Endothelial cell of umbilical vein (primary cell): ENCODE measurements at regions not wholly inside any gene's neighbourhood (a gene's known extent, or its start where the extent isn't known, plus 50 kb on each side); places are given as distances from the start of the nearest gene placed in this dataset.

Experiments used
- BruUV-seq: library from RNA; stranded (reverse); fragments of 400-500 nt; replicated peaks from 2 replicates; lab custom pipeline; 2021; lab: Mats Ljungman, UMichigan
- CTCF ChIA-PET: fragments of 300-600, 350-600 bp; sonication (Branson Sonifier 250); formaldehyde crosslinking; loops from one replicate; lab custom pipeline; 2021; ENCODE audit warnings: antibody characterized with exemption, inconsistent platforms; lab: Charles Lee
- POLR2A ChIA-PET: fragments of 300-600, 350-600 bp; sonication (Branson Sonifier 250); formaldehyde crosslinking; loops from one replicate; lab custom pipeline; 2021; ENCODE audit warnings: antibody characterized with exemption, inconsistent platforms; lab: Charles Lee
- DNase-seq: peaks from one replicate; pipeline ENCODE4 v3.0.0-alpha.2; 2011; ENCODE audit warnings: low read depth, low spot score
- FAIRE-seq: peaks from 2 replicates; lab custom pipeline; 2011; peaks lifted over from hg19 to GRCh38; lab: Jason Lieb, UNC
- H2AFZ ChIP-seq: 2 replicates; pipeline ENCODE4 v1.6.0; 2012; ENCODE audit warnings: low read depth, low read length, control low read depth, inconsistent platforms
- H3K27ac ChIP-seq: 2 replicates; pipeline ENCODE4 v1.5.1; 2011; ENCODE audit warnings: low read depth, mild to moderate bottlenecking, control low read depth, low read length, moderate library complexity; ENCODE audit not compliant: insufficient read depth
- H3K27me3 ChIP-seq, 2 experiments: 2 replicates each; pipeline versions ENCODE4 v1.6.0 to v1.6.1; 2011; ENCODE audit warnings: low read length in 2 of 2, mixed read lengths in 1 of 2; ENCODE audit not compliant: control insufficient read depth in 2 of 2, insufficient read depth in 2 of 2
- H3K36me3 ChIP-seq, 2 experiments: 2 replicates in 1 of 2; 3 replicates in 1 of 2; pipeline ENCODE4 v1.5.1; 2011; ENCODE audit warnings: low read length in 2 of 2, mild to moderate bottlenecking in 1 of 2, moderate library complexity in 1 of 2; ENCODE audit not compliant: control insufficient read depth in 2 of 2, insufficient read depth in 2 of 2; ENCODE audit errors: extremely low read depth in 1 of 2
- H3K4me1 ChIP-seq: 3 replicates; pipeline ENCODE4 v1.5.1; 2011; ENCODE audit warnings: mild to moderate bottlenecking, low read length; ENCODE audit not compliant: control insufficient read depth, insufficient read depth; ENCODE audit errors: extremely low read depth
- H3K4me2 ChIP-seq: 2 replicates; pipeline ENCODE4 v1.6.1; 2011; ENCODE audit warnings: low read length, control low read depth, mixed read lengths; ENCODE audit not compliant: insufficient read depth
- H3K4me3 ChIP-seq, 3 experiments: fragments of 200-600 bp in 1 of 3; sonication (generic), shearing (Covaris generic) in 1 of 3; replicated peaks in 1 of 3; 2 replicates each; pipeline ENCODE4 v1.5.1; 2011 to 2016; ENCODE audit warnings: control low read depth in 3 of 3, low read length in 3 of 3, mild to moderate bottlenecking in 2 of 3, inconsistent platforms in 1 of 3, low read depth in 1 of 3, moderate library complexity in 1 of 3; ENCODE audit not compliant: insufficient read depth in 1 of 3
- H3K79me2 ChIP-seq: 2 replicates; pipeline ENCODE4 v1.6.0; 2012; ENCODE audit warnings: low read length, inconsistent platforms; ENCODE audit not compliant: control insufficient read depth, insufficient read depth
- H3K9ac ChIP-seq: replicated peaks from 2 replicates; pipeline ENCODE3; 2011; ENCODE audit warnings: low read length, control low read depth; ENCODE audit not compliant: insufficient read depth; ENCODE audit errors: extremely low read depth
- H3K9me1 ChIP-seq: replicated peaks from 3 replicates; pipeline ENCODE4 v1.6.0; 2011; ENCODE audit warnings: mild to moderate bottlenecking, low read length; ENCODE audit not compliant: control insufficient read depth, insufficient read depth; ENCODE audit errors: extremely low read depth
- H3K9me3 ChIP-seq: replicated peaks from 2 replicates; pipeline ENCODE4 v1.5.1; 2012; ENCODE audit warnings: low read length, inconsistent platforms; ENCODE audit not compliant: control insufficient read depth, insufficient read depth
- H4K20me1 ChIP-seq: replicated peaks from 2 replicates; pipeline ENCODE3; 2011; ENCODE audit warnings: mild to moderate bottlenecking, low read length; ENCODE audit not compliant: control insufficient read depth, insufficient read depth; ENCODE audit errors: extremely low read depth
- CTCF ChIP-seq, 2 donors: IDR thresholded peaks; 1 replicate in 1 of 2; 2 replicates in 1 of 2; pipeline ENCODE4 v1.5.1; 2011; ENCODE audit warnings: low read length in 2 of 2, mild to moderate bottlenecking in 2 of 2, moderate library complexity in 2 of 2, control low read depth in 1 of 2, inconsistent platforms in 1 of 2, low read depth in 1 of 2; ENCODE audit not compliant: insufficient read depth in 1 of 2; ENCODE audit errors: extremely low read depth in 1 of 2
- JUN ChIP-seq: IDR thresholded peaks from 2 replicates; pipeline ENCODE4 v1.6.1; 2011; ENCODE audit warnings: borderline replicate concordance, low read depth; ENCODE audit not compliant: insufficient read length, insufficient read depth
- MYC ChIP-seq: IDR thresholded peaks from one replicate; pipeline ENCODE4 v1.6.1; 2011; ENCODE audit warnings: mild to moderate bottlenecking, low read depth, low read length
- POLR2A ChIP-seq: IDR thresholded peaks from 2 replicates; pipeline ENCODE4 v1.6.1; 2012; ENCODE audit warnings: low read depth, mild to moderate bottlenecking, control low read depth, low read length
- POLR2AphosphoS5 ChIP-seq: IDR thresholded peaks from 2 replicates; pipeline ENCODE4 v1.6.1; 2012; ENCODE audit warnings: low read depth, mild to moderate bottlenecking, control low read depth, low read length, moderate library complexity; ENCODE audit not compliant: insufficient read depth
- dilution Hi-C: fragments of 300-500 bp; cut with MboI; formaldehyde crosslinking; loops from one replicate; pipeline ENCODE4 v1.15.0; 2019; ENCODE audit warnings: low sequenced_read_pairs; ENCODE audit not compliant: extremely low pct_ligation_motif_present
- intact Hi-C: fragments of 100-400 bp; cut with micrococcal nuclease; formaldehyde crosslinking; loops from one replicate; pipeline ENCODE4 v1.10.0; 2022

GRCh38 chr3:116767726-116768125, 58.1 kb downstream of the TUSC7 start:
- Histone ChIP-seq H3K79me2 (no peaks in the 10 kb centered on the region), H3K27ac (no peak overlapping the region), H3K4me1 (no peaks in the 10 kb centered on the region), H3K27me3 (no peaks in the 10 kb centered on the region), H4K20me1 (no peaks in the 10 kb centered on the region), H3K36me3 (no peaks in the 10 kb centered on the region), H3K4me3 (no peak overlapping the region), H3K4me2 (no peak overlapping the region), H2AFZ (no peak overlapping the region), H3K9me1 (no peaks in the 10 kb centered on the region), H3K9ac (no peak overlapping the region), H3K9me3 (no peaks in the 10 kb centered on the region)
- TF ChIP-seq JUN (no peak), POLR2A (no peak), POLR2AphosphoS5 (no peak), MYC (no peak)
- intact Hi-C loops, result no loop called here
- CTCF ChIA-PET, result interaction anchor here (1.2 kb wide), 1 partner anchor 9 kb away, joined by 3 read pairs; no protein-coding TSS in a partner anchor
- POLR2A ChIA-PET, result no interaction called here
- dilution Hi-C loops, result no loop called here
- no TSS peak for BruUV-seq
- FAIRE-seq (no peak), DNase-seq (no peak)

- H2AFZ ChIP-seq, result no peak overlapping the region
- H3K27ac ChIP-seq, result no peak overlapping the region
- no peaks in the 10 kb centered on the region for H3K27me3 ChIP-seq
- no peak for TF ChIP-seq POLR2AphosphoS5
- no peak for TF ChIP-seq MYC
- TF ChIP-seq CTCF (IDR thresholded peaks at IDR 0.05; ENCODE audit: extremely low read depth in 1 of 2, insufficient read depth in 1 of 2, low read depth in 1 of 2, low read length in 2 of 2), result peak; percentile 86 to 98
- no peaks in the 10 kb centered on the region for H3K36me3 ChIP-seq
- peak; percentile 82 for DNase-seq
- no TSS peak for BruUV-seq
- dilution Hi-C loops (no loop called here), intact Hi-C loops (loop anchor here (1.0 to 2.0 kb wide), 6 partner anchors 93 to 1226 kb away; no protein-coding TSS in a partner anchor)
- no peaks in the 10 kb centered on the region for H3K9me1 ChIP-seq
- no peaks in the 10 kb centered on the region for H3K79me2 ChIP-seq
- peak; percentile 95 for FAIRE-seq
- no peak overlapping the region for H3K9ac ChIP-seq
- no peak overlapping the region for H3K4me3 ChIP-seq
- CTCF ChIA-PET, result interaction anchor here (0.6 to 3.1 kb wide), 92 partner anchors 8 to 1507 kb away, joined by 3 to 91 read pairs (median 4); no protein-coding TSS in a partner anchor
- no peak overlapping the region for H3K4me2 ChIP-seq
- POLR2A ChIA-PET, result no interaction called here
- no peaks in the 10 kb centered on the region for H3K9me3 ChIP-seq
- no peaks in the 10 kb centered on the region for H4K20me1 ChIP-seq
- no peaks in the 10 kb centered on the region for H3K4me1 ChIP-seq
These were observed 61.4 kb downstream of the TUSC7 start for GRCh38 chr3:116770815-116771450.
